IPS-11a (cell line): ENCODE measurements at regions not wholly inside any gene's neighbourhood (a gene's known extent, or its start where the extent isn't known, plus 50 kb on each side); places are given as distances from the start of the nearest gene placed in this dataset.

Experiments used
- H3K4me3 ChIP-seq: one replicate; pipeline ENCODE4 v1.5.1; 2013; ENCODE audit warnings: low read depth, low read length, control low read depth

DNA sequence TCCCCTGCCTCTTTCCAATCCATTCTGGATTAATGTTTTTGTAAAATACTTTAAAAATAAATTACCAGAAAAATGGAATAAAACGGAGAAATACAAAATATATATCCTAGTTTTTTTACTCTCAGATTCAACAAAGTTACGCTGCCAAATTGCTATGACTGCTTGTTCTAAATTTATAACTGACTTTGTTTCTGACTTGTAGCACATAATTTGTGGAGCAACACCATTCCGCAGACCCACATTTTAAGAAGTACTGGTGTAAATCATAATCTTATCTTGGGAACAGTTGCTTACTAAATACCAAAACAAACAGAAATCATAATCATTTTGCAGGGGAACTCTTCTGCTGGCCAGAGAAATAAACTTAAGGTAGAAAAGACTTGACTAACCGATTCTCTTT, 339.4 kb upstream of the CBLB start:
- no peak overlapping the region for H3K4me3 ChIP-seq

- H3K4me3 ChIP-seq = no peak overlapping the region
Measured at GRCh38 chr3:106208967-106209366, 340.2 kb upstream of the CBLB start.

GRCh38 chr3:106209482-106209881, 340.7 kb upstream of the CBLB start:
- H3K4me3 ChIP-seq = no peak overlapping the region

DNA sequence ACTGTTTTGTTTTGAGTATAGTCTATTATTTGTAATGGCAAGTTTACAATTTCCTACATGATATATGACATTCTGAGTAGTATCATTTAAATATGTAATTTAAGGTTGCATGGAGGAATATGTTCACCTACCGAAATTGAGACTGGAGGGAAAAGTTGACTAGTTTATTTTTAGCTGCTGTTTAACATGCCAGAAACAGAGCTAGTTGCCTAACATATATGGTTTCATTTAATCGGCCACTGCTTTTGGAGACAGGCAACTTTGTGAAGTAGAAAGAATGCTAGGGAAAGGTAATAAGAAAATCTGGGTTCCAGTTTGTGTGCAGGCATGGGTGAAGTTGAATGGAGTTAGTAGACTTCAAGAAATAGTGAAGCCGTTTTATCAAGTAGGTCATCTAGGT, 342.1 kb upstream of the CBLB start:
- H3K4me3 ChIP-seq = no peak overlapping the region

GRCh38 chr3:106212665-106213222, 343.9 kb upstream of the CBLB start:
- H3K4me3 ChIP-seq = no peak overlapping the region

- H3K4me3 ChIP-seq = no peak overlapping the region
Measured at GRCh38 chr3:106213954-106214353, 345.1 kb upstream of the CBLB start.

DNA sequence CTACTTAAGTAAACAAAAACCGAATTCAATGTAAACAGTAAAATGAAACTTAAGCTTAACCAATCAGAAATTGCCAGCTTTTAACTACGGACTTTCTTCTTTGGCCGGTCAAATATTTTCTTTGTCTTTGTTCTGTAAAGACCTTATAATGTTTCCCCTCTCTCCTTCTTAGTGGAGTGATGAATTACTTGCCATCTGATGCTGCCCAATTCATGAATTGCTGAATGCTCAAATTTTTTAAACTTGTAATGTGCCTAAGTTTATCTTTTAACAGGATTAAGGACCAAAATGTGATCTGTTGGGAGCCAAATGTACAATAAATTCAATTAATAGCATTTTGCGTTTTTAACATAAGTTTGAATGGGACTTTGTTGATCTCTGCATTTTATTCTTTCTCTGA, 345.8 kb upstream of the CBLB start:
- no peak overlapping the region for H3K4me3 ChIP-seq

DNA sequence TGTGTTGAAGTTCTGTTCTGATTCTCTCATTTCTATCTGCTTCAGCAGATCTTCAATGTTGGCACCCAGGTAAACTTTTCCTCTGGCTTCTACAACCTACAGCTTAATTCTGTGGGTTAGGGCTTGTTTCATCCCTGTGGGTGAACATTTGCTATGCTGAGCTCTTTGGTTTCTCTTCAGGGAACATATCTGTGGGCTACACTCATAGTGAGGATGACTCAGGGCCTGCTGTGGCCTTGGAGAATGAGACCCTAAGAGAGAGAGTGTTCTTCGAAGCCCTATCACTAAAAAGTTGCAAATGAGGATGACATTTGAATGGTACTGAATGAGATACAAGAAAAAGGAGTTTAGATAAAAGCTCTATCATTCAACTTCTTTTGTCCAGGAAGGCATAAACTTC, 346.2 kb upstream of the CBLB start:
- no peak overlapping the region for H3K4me3 ChIP-seq

GRCh38 chr3:106217745-106218144, 348.9 kb upstream of the CBLB start:
- no peak overlapping the region for H3K4me3 ChIP-seq

GRCh38 chr3:106227068-106227467, 358.3 kb upstream of the CBLB start:
- no peak overlapping the region for H3K4me3 ChIP-seq

GRCh38 chr3:106228271-106228670, 359.5 kb upstream of the CBLB start:
- H3K4me3 ChIP-seq = no peak overlapping the region

- H3K4me3 ChIP-seq = no peak overlapping the region
Measured at GRCh38 chr3:106229495-106230278, 360.9 kb upstream of the CBLB start.

- H3K4me3 ChIP-seq = no peak overlapping the region
Measured at GRCh38 chr3:106231086-106231485, 362.3 kb upstream of the CBLB start.

GRCh38 chr3:106232956-106233355, 364.1 kb upstream of the CBLB start:
- no peak overlapping the region for H3K4me3 ChIP-seq

GRCh38 chr3:106239195-106239697, 370.4 kb upstream of the CBLB start:
- no peak overlapping the region for H3K4me3 ChIP-seq

DNA sequence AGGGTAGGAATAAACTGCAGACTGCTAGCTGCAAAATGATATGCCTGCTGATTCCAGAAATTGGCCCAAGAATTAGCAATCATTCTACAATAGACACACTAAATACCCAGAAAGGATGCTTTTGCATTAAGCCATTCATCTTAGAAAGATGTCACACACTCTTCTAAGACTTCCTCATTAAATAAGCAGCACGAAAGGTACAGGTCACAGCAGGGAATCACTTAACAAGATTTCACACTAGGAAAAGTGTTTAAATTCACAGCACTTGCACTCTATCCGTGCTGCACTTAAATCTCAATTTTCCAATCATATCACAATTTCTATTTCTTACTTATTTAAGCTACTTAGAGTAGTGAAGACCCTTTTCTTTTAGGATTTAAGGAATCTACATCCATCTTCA, 372.8 kb upstream of the CBLB start:
- no peak overlapping the region for H3K4me3 ChIP-seq

- no peak overlapping the region for H3K4me3 ChIP-seq
Measured at GRCh38 chr3:106242781-106243180, 374.0 kb upstream of the CBLB start.

- no peak overlapping the region for H3K4me3 ChIP-seq
Measured at GRCh38 chr3:106245400-106245799, 376.6 kb upstream of the CBLB start.

DNA sequence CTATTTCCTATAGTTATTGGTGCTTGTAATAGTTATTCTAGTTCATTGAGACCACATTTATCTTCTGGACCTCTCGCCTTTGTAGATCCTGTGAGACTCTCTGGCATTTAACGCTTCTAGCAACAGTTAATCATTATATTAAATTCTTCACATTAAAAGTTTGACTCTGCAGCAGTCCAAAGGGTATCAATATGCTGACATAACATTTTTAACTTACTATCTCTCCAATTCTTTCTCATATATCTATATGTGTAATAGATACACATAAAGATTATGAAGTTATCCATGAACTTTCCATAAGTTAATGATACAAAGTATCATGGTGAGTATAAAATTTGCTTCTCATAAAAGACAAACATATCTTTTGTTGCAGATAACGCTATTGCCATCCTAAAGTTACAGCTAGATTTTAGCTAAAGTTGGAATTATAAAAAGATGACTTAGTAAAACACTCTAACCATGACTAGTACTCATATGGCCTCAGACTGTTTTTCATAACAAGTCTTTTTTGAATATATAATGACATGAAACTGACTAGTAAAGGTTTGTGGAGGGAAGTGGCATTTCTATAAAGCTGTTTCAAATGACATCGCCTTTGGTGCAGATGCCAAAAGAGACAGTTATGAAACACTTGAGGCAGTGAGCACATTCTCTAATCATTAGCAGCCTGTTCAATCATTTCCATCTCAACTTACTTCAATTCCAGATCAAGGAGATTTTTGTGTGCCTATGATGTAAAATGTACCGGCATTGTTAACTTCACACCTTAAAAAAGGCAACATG, 379.3 kb upstream of the CBLB start:
- H3K4me3 ChIP-seq = no peak overlapping the region

- H3K4me3 ChIP-seq = no peak overlapping the region
Measured at GRCh38 chr3:106249159-106249558, 380.3 kb upstream of the CBLB start.

DNA sequence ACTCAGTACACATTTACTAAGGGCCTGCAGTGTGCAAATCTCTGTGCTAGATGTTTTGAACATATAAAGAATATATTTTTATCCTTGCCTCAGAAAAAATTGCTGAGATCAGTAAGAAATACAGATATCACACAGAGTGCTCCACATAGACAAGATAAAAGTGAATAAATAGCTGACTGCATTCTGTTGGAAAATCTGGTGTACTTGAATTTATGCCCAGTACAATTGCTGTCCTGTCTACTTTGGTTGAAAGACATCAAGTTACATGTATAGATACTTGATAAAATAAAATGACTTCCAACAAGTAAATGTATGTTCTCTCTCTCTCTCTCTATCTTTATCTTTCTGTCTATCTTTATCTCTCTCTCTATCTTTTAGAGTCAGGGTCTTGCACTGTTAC, 381.2 kb upstream of the CBLB start:
- no peak overlapping the region for H3K4me3 ChIP-seq
